ENCODE measurements at regions not wholly inside any gene's neighbourhood (a gene's known extent, or its start where the extent isn't known, plus 50 kb on each side); places are given as distances from the start of the nearest gene placed in this dataset.

DNA sequence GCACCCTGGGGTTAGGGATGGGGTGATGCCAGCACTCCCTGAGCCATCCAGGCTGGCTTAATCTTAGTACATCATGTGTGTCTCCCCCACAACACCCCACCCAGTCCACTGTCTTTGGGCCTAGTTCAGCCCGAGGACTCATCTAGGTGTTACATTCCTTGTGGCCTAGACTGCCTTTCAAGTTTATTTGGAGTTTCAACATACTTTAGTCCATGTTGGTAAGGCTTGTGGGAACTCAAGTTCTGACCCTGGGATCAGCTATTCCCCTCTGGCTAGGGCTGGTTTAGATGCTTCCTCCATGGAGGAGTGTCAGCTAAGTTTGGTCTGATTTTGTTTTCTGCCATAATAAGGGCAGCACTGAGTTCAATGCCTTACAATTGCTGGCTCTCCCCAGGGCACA, 302.4 kb downstream of the SMARCA2 start:
- DNase-seq (ENCODE audit: low spot score): no peak

DNA sequence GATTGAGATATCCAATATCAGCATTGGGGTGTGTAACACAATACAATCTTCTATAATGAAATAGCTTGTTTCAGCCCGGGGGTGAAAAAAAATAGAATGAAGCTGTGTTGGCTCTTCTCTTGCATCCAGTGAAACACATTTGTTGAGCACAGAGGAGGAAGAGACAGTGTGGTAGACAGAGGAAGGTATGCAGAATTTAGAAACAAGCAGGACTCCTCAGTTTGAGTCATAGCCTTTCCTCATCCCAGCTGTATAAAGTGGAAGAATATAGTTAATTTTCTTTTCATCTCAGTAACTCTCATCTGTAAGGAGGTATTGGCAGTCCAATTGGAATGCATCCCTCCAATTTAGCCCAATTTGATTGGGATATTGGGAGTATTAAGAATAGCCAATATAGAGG, 302.2 kb upstream of the VLDLR start:
- DNase-seq (ENCODE audit: low spot score): no peak

GRCh38 chr9:2320114-2320513, 301.5 kb upstream of the VLDLR start:
- no peak for DNase-seq (ENCODE audit: low spot score)

GRCh38 chr9:2320632-2321031, 301.0 kb upstream of the VLDLR start:
- no peak for DNase-seq (ENCODE audit: low spot score)

- no peak for DNase-seq (ENCODE audit: low spot score)
These were observed 300.0 kb upstream of the VLDLR start for GRCh38 chr9:2321523-2322148.

- DNase-seq (ENCODE audit: low spot score): no peak
These were observed 296.8 kb upstream of the VLDLR start for GRCh38 chr9:2324742-2325141.

DNA sequence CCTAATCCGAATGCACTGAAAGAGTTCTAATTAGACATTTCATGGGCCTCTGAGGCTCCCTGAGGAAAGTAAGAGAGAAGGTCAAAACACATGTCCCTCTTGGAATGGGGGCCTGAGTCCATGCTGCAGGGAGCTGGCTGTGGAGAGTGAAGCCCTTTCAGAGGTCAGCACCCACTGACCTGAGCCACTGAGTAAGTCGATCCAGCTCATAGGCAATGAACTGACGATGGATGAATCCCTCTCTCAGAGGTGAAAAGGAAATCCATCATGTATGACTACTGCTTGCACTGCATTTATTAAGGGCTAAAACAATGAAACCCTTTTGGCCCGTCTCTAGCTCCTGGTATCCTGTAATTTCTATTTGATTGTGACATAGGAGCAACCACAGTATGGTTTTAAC, 288.9 kb upstream of the VLDLR start:
- DNase-seq (ENCODE audit: low spot score): no peak

GRCh38 chr9:2335260-2335659, 286.3 kb upstream of the VLDLR start:
- no peak for DNase-seq (ENCODE audit: low spot score)

DNA sequence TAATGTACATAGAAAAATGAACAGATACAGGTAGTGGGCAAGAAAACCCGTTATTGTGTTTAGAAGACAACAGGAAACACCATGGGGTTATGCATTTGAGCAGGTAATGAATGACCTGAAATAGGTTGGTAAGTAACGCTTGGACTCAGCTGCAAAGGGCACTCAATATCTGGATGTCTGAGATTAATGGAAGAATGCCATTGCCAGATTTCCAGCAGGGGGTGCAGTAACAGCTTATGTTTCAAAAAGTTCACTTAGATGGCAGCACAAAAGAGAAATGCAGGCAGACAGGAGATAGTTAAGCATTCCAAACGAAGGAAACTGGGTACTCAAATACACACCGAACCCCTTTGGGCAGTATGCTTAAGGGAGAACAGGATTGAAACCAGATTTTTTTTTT, 285.5 kb upstream of the VLDLR start:
- DNase-seq (ENCODE audit: low spot score): no peak

GRCh38 chr9:2337131-2337530, 284.5 kb upstream of the VLDLR start:
- DNase-seq (ENCODE audit: low spot score): no peak

DNA sequence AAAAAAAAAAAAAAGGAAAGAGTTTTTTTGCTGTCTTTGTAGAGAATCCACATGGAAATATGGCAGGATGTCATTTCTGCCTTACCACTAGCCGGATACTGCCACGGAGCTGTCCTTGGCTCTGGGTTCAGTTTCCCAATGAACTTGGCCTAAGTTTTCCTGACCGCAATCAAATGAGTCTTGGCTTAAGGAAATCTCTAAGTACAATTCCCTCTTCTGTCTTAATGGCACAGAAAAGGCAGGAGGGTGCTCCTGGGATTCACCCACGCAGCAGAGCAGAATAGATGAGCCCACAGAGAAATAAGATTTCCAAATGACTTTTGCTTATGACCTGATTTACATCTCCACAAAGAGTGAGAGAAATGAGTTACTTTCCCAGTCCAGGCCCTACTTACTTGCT, 284.0 kb upstream of the VLDLR start:
- no peak for DNase-seq (ENCODE audit: low spot score)

DNA sequence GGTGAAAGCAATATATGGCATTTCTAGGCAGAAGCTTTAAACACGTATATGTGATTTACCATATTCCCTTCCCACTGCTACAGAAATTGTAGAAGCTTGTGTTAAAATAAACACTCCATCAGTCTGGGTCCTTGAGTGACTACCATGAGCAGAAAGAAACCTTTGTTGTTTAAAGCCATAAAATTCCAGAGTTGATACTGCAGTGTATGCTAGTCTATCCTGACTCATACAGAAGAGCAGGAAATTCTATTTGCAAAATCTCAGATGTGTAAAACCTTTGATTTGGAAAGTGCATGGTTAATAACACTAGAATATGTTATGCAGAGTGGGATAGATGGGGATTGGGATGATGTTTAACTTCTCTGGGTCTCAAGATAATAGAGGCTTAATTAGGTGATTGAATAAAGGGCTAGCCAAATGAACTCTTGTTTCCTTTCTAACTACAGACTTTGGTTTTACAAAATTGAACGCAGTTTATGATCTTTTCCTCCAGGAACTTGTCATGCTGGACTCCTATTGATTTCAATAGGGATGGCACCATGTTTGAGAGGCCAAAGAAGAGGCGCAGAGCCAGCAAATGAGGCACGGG, 282.7 kb upstream of the VLDLR start:
- no peak for DNase-seq (ENCODE audit: low spot score)

GRCh38 chr9:2339416-2339815, 282.2 kb upstream of the VLDLR start:
- no peak for DNase-seq (ENCODE audit: low spot score)

DNA sequence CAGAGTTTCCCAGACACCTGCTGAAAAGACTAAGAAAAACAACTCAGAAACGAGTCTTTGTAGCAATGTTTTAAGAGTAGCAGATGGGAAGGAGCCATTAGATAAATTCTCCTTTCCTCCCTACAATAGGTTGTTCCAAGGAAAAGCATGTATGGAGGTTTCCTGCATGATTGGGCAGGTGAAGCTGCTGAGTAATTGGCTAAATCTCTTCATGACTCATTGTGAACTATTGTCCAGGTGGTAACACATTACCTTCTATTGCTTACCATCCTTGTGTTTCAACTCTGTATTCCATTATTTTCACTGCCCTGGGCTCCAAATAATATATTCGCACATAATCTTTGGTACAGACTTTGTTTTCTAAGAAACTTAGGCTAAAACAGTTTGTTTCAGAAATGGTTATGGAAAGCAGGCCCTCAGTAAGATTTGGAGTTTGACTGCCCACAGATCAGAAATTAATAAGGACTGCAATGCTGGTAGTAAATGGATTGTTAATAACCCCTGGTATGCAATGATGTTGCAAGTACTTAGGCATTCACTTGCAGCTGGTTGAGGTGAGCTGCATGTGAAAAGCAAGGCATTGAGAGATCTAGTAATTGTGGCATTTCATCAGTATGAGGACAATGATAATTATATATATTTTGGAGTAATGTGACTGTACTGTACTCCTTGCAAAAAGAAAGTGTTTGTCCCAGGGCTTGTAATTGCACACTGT, 281.4 kb upstream of the VLDLR start:
- no peak for DNase-seq (ENCODE audit: low spot score)

- DNase-seq (ENCODE audit: low spot score): no peak
These were observed 280.5 kb upstream of the VLDLR start for GRCh38 chr9:2341126-2341525.

DNA sequence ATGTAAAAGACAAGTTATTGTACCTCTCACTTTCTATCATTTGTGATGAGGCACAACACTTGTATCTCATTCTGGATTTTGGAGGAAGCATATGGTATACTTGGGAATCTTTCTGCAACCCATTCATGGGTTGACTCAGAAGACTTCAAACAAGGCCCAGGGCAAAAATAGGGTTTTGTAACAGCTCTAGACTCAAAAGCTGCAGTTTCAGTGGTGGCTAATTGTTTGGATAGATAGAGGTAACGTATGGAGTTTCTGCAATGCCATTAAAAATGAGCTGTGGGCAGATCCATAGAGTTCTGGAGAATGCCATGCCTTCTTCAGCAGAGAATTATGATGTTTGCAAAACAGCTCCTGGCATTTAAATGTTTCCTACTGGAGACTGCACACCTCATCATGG, 279.6 kb upstream of the VLDLR start:
- DNase-seq (ENCODE audit: low spot score): no peak

- no peak for DNase-seq (ENCODE audit: low spot score)
These were observed 277.8 kb upstream of the VLDLR start for GRCh38 chr9:2343756-2344155.

DNA sequence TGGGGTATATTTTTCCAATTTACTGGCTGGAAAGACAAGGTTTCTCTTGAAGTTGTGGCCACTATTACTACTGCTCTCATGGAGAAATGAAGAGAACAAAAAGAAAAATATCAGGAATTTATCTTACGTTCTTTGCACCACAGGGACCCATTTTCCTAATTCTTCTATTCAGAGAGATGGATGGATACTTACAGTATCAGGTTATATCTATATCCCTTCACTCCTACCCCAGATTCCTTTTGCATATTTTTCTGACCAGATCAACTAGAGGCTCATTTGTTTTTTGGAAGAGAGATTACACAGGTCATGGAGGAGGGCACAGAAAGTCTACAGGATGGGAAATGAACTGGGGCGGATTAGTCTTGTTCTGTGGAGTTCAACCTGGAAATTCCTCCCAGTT, 277.2 kb upstream of the VLDLR start:
- no peak for DNase-seq (ENCODE audit: low spot score)

DNA sequence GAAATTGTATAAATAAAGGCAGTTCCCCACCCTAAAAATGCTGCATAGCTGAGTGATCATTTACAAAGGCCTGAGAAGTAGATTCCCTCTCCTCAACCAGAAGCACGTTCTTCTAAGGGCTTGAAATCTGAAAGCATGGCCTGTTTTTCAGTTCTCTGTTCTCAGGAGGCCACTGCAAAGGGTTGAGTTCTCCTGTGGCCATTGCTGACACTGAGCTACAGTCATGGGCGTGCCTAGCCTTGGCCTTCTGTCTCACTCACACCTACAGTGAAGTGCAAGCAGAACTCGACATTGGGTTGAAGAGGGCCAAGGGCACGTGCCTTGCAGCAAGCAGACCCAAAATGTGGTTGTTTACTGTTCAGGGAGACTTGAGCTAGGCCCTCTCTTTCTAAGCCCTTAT, 276.6 kb upstream of the VLDLR start:
- no peak for DNase-seq (ENCODE audit: low spot score)

- DNase-seq (ENCODE audit: low spot score): no peak
These were observed 275.2 kb upstream of the VLDLR start for GRCh38 chr9:2346277-2346913.

DNA sequence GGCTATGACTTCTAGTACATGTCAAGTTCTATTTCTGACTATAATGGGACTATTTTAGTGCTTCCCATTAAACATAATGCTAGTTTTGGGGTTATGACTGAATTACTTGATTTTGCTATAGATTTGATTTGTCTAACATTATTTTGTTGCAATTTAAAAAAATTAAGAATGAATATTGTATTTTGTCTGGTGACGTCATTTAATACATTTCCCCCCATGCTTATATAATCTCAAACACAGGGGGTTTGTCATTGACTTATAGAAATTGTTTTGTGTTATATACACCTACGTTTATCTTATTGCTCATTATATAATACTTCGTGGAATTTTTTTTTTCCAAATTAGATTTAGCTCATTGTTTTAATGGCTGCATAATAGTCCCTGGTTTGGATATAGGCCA, 270.3 kb upstream of the VLDLR start:
- no peak for DNase-seq (ENCODE audit: low spot score)

DNA sequence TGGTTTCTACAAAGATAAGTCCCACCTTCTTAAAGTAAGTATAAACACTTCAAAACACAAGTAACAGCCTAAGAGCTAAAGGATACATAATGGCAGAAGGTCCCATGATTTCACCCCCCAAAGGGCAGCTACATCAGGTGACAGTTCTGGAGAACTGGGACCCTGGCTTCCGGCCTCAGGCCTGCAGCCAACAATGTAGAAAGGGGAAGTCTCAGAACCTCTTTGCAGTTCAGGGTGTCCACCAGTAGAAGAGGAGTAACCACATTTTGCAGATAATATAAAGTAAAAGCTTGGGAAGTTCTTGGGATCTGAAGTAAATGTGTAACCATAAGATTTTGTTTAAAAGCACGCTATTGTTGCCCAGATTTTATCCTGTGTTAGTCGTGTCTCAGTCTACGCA, 267.4 kb upstream of the VLDLR start:
- no peak for DNase-seq (ENCODE audit: low spot score)

Data from left forelimb (tissue), 1 donor.